ENCODE measurements at regions not wholly inside any gene's neighbourhood (a gene's known extent, or its start where the extent isn't known, plus 50 kb on each side); places are given as distances from the start of the nearest gene placed in this dataset.
"Not testable (repeated sequence)": the region's sequence is repeated elsewhere in the genome, so short reads cannot be mapped to it uniquely, and the experiment has no call there.

GRCh38 chr5:122615832-122616231 is 159.0 kb upstream of the SNX2 start:
- Histone ChIP-seq H3K9me3 (ENCODE audit: control insufficient read depth, low read depth, low read length) (no peaks in the 10 kb centered on the region), H3K9me1 (ENCODE audit: control insufficient read depth, extremely low read depth, insufficient read depth, low read length) (no peaks in the 10 kb centered on the region), H3K4me1 (ENCODE audit: control insufficient read depth, extremely low read depth, insufficient read depth, low read length) (no peaks in the 10 kb centered on the region), H2AFZ (ENCODE audit: control insufficient read depth, low read length) (no peak overlapping the region), H3K4me2 (ENCODE audit: control insufficient read depth, extremely low read depth, insufficient read depth, low read depth, low read length) (no peak overlapping the region), H3K79me2 (ENCODE audit: control insufficient read depth, insufficient read depth, low read length) (no peaks in the 10 kb centered on the region), H4K20me1 (ENCODE audit: control insufficient read depth, extremely low read depth, insufficient read depth, low read length) (no peaks in the 10 kb centered on the region), H3K9ac (ENCODE audit: control insufficient read depth, extremely low read depth, insufficient read depth, low read length) (no peak overlapping the region), H3K36me3 (ENCODE audit: control insufficient read depth in 2 of 2, extremely low read depth in 1 of 2, insufficient read depth in 2 of 2, low read length in 2 of 2) (no peaks in the 10 kb centered on the region), H3K27ac (ENCODE audit: control insufficient read depth, insufficient read depth, low read length) (no peak overlapping the region), H3K27me3 (ENCODE audit: control insufficient read depth, extremely low read depth, insufficient read depth, low read length) (no peaks in the 10 kb centered on the region), H3K4me3 (ENCODE audit: control insufficient read depth in 2 of 3, extremely low read depth in 1 of 3, insufficient read depth in 2 of 3, low read depth in 1 of 3, low read length in 3 of 3) (no peak overlapping the region)
- dilution Hi-C loops (cut with MboI; ENCODE audit: extremely low pct_ligation_motif_present, low sequenced_read_pairs), result no loop called here
- FAIRE-seq (no peak), DNase-seq (ENCODE audit: low read depth, low spot score) (no peak)
- TF ChIP-seq EZH2 (IDR thresholded peaks at IDR 0.05; ENCODE audit: low read length) (no peak), CTCF (optimal IDR thresholded peaks at IDR 0.05 in 1 of 3, IDR thresholded peaks at IDR 0.05 in 1 of 3, conservative IDR thresholded peaks at IDR 0.05 in 1 of 3; ENCODE audit: extremely low read depth in 1 of 3, insufficient read depth in 2 of 3, low read length in 3 of 3) (no peak)

- H3K9ac ChIP-seq (ENCODE audit: control insufficient read depth, extremely low read depth, insufficient read depth, low read length); H3K4me3 ChIP-seq (ENCODE audit: control insufficient read depth in 2 of 3, extremely low read depth in 1 of 3, insufficient read depth in 2 of 3, low read depth in 1 of 3, low read length in 3 of 3); H3K79me2 ChIP-seq (ENCODE audit: control insufficient read depth, insufficient read depth, low read length); H3K9me3 ChIP-seq (ENCODE audit: control insufficient read depth, low read depth, low read length); H3K4me1 ChIP-seq (ENCODE audit: control insufficient read depth, extremely low read depth, insufficient read depth, low read length); H3K9me1 ChIP-seq (ENCODE audit: control insufficient read depth, extremely low read depth, insufficient read depth, low read length); H4K20me1 ChIP-seq (ENCODE audit: control insufficient read depth, extremely low read depth, insufficient read depth, low read length); FAIRE-seq; H3K4me2 ChIP-seq (ENCODE audit: control insufficient read depth, extremely low read depth, insufficient read depth, low read depth, low read length); H3K27me3 ChIP-seq (ENCODE audit: control insufficient read depth, extremely low read depth, insufficient read depth, low read length); DNase-seq (ENCODE audit: low read depth, low spot score); H3K27ac ChIP-seq (ENCODE audit: control insufficient read depth, insufficient read depth, low read length); H2AFZ ChIP-seq (ENCODE audit: control insufficient read depth, low read length); H3K36me3 ChIP-seq (ENCODE audit: control insufficient read depth in 2 of 2, extremely low read depth in 1 of 2, insufficient read depth in 2 of 2, low read length in 2 of 2); dilution Hi-C loops (cut with MboI; ENCODE audit: extremely low pct_ligation_motif_present, low sequenced_read_pairs): not testable (repeated sequence)
These were observed 156.8 kb upstream of the SNX2 start for GRCh38 chr5:122618046-122618445.

GRCh38 chr5:122620768-122621167 is 154.1 kb upstream of the SNX2 start:
- H3K79me2 ChIP-seq (ENCODE audit: control insufficient read depth, insufficient read depth, low read length); H3K9ac ChIP-seq (ENCODE audit: control insufficient read depth, extremely low read depth, insufficient read depth, low read length); H3K36me3 ChIP-seq (ENCODE audit: control insufficient read depth in 2 of 2, extremely low read depth in 1 of 2, insufficient read depth in 2 of 2, low read length in 2 of 2); H3K27me3 ChIP-seq (ENCODE audit: control insufficient read depth, extremely low read depth, insufficient read depth, low read length); H2AFZ ChIP-seq (ENCODE audit: control insufficient read depth, low read length); H3K27ac ChIP-seq (ENCODE audit: control insufficient read depth, insufficient read depth, low read length); DNase-seq (ENCODE audit: low read depth, low spot score); H3K4me3 ChIP-seq (ENCODE audit: control insufficient read depth in 2 of 3, extremely low read depth in 1 of 3, insufficient read depth in 2 of 3, low read depth in 1 of 3, low read length in 3 of 3); H4K20me1 ChIP-seq (ENCODE audit: control insufficient read depth, extremely low read depth, insufficient read depth, low read length); dilution Hi-C loops (cut with MboI; ENCODE audit: extremely low pct_ligation_motif_present, low sequenced_read_pairs); H3K9me1 ChIP-seq (ENCODE audit: control insufficient read depth, extremely low read depth, insufficient read depth, low read length); FAIRE-seq; H3K4me2 ChIP-seq (ENCODE audit: control insufficient read depth, extremely low read depth, insufficient read depth, low read depth, low read length); H3K4me1 ChIP-seq (ENCODE audit: control insufficient read depth, extremely low read depth, insufficient read depth, low read length); H3K9me3 ChIP-seq (ENCODE audit: control insufficient read depth, low read depth, low read length): not testable (repeated sequence)

- DNase-seq (ENCODE audit: low read depth, low spot score); H3K9me1 ChIP-seq (ENCODE audit: control insufficient read depth, extremely low read depth, insufficient read depth, low read length); H3K27me3 ChIP-seq (ENCODE audit: control insufficient read depth, extremely low read depth, insufficient read depth, low read length); H4K20me1 ChIP-seq (ENCODE audit: control insufficient read depth, extremely low read depth, insufficient read depth, low read length); H3K27ac ChIP-seq (ENCODE audit: control insufficient read depth, insufficient read depth, low read length); H2AFZ ChIP-seq (ENCODE audit: control insufficient read depth, low read length); H3K9me3 ChIP-seq (ENCODE audit: control insufficient read depth, low read depth, low read length); H3K79me2 ChIP-seq (ENCODE audit: control insufficient read depth, insufficient read depth, low read length); FAIRE-seq; dilution Hi-C loops (cut with MboI; ENCODE audit: extremely low pct_ligation_motif_present, low sequenced_read_pairs); H3K9ac ChIP-seq (ENCODE audit: control insufficient read depth, extremely low read depth, insufficient read depth, low read length); H3K36me3 ChIP-seq (ENCODE audit: control insufficient read depth in 2 of 2, extremely low read depth in 1 of 2, insufficient read depth in 2 of 2, low read length in 2 of 2); H3K4me3 ChIP-seq (ENCODE audit: control insufficient read depth in 2 of 3, extremely low read depth in 1 of 3, insufficient read depth in 2 of 3, low read depth in 1 of 3, low read length in 3 of 3); H3K4me1 ChIP-seq (ENCODE audit: control insufficient read depth, extremely low read depth, insufficient read depth, low read length); H3K4me2 ChIP-seq (ENCODE audit: control insufficient read depth, extremely low read depth, insufficient read depth, low read depth, low read length): not testable (repeated sequence)
These were observed 146.2 kb upstream of the SNX2 start for GRCh38 chr5:122628714-122629113.
